SK-N-MC (cell line): ENCODE measurements at regions not wholly inside any gene's neighbourhood (a gene's known extent, or its start where the extent isn't known, plus 50 kb on each side); places are given as distances from the start of the nearest gene placed in this dataset.

Experiments
- EZH2 ChIP-seq: fragments of 200-600 bp; sonication (generic); IDR thresholded peaks from one replicate; pipeline ENCODE4 v1.6.1; 2017; ENCODE audit warnings: antibody characterized with exemption
- FOXP2 ChIP-seq: optimal IDR thresholded peaks from 2 replicates; pipeline ENCODE3; 2011; ENCODE audit warnings: mild to moderate bottlenecking, moderate library complexity; ENCODE audit not compliant: insufficient read depth; ENCODE audit errors: extremely low read length, control extremely low read depth
- POLR2AphosphoS5 ChIP-seq: IDR thresholded peaks from 2 replicates; pipeline ENCODE4 v1.6.1; 2012; ENCODE audit warnings: mild to moderate bottlenecking, low read depth, low read length, borderline replicate concordance

- TF ChIP-seq EZH2 (no peak), POLR2AphosphoS5 (no peak), FOXP2 (no peak)
Measured at GRCh38 chr5:93096561-93096960, 484.5 kb downstream of the NR2F1-AS1 start.
